ENCODE measurements at regions not wholly inside any gene's neighbourhood (a gene's known extent, or its start where the extent isn't known, plus 50 kb on each side); places are given as distances from the start of the nearest gene placed in this dataset.
A peak's percentile ranks its signal among the peaks of the same experiment; 100 is the strongest.
"Not testable (repeated sequence)": the region's sequence is repeated elsewhere in the genome, so short reads cannot be mapped to it uniquely, and the experiment has no call there.

DNA sequence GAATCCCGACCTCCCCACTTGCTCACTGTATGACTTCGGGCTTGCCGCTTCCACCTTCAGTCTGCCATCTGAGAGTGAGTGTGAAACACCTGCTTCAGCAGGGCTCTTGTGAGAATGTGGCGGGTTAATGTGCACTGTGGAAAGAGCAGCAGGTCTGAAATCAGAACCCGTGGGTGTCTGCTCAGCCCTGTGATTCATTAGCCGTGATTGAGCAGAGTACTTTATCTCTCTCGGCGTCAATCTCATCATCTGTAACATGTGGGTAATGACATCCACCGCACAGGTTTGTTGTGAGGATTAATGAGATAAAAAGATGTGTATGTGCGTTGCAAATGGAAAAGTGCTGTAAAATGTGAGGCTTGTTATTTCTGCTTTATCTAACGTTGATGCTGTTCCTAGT lies 128.6 kb downstream of the LRATD1 start:
- Mint-ChIP-seq H3K27ac (no peak overlapping the region), H3K9me3 (peaks cover 0 to 6% (median 1%) of the 10 kb centered on the region in 7 donors), H3K4me3 (peak overlapping the region in 1 of 8 donors; percentile 31), H3K4me1 (no peaks in the 10 kb centered on the region), H3K27me3 (no peaks in the 10 kb centered on the region), H3K36me3 (no peaks in the 10 kb centered on the region)
- no peak for DNase-seq
- ATAC-seq (ENCODE audit: low read depth in 2 of 2), result no peak

DNA sequence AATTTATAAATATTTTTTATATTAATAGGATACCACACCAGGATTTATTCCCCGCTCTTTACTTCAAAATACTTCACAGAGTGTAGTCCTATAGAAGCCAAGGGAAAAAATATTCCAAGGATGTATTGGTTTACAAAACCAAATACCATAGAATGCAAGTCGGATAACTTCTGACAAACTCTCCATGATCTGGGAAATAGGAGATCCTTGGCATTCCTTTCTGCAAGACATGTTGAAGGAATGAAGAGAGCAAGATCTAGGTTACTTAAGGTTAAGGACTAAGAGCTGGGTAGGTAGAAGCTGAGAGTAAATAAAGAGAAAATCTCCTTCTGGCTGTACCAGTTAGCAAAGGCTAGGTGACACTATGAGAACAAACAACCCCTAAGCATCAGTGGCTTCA lies 141.2 kb downstream of the LRATD1 start:
- Mint-ChIP-seq H3K27me3 (no peaks in the 10 kb centered on the region), H3K27ac (no peak overlapping the region), H3K4me3 (no peak overlapping the region), H3K4me1 (no peaks in the 10 kb centered on the region), H3K9me3 (peaks cover 0 to 6% (median 0%) of the 10 kb centered on the region in 7 donors), H3K36me3 (no peaks in the 10 kb centered on the region)
- DNase-seq, result no peak
- ATAC-seq (ENCODE audit: low read depth in 2 of 2), result no peak

DNA sequence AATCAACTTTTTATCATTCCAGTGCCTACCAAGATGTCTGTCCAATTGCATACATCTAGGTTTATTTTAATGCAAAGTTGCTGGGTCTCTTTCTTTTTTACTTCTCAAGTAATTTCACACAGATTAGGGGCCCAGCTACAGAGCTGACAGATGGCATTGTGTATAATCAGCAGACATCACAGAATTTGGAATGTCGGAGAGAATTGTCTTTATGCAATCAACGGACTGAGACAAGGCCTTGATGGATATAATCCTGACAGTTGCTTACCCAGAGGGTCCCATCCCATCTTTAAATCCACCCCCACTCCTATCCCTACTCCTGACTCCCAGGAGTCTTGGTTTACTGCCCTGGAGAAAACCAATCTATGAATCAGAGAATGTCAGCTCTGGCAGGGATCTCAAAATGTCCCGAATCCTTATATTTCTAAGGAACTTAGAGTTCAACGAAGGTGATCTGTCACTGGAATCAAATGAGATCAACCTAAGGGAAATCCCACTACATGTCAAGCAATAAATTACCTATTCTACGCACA lies 142.0 kb downstream of the LRATD1 start:
- peak overlapping the region in 1 of 6 donors; percentile 46 for H3K27ac Mint-ChIP-seq
- H3K4me1 Mint-ChIP-seq, result no peaks in the 10 kb centered on the region
- H3K36me3 Mint-ChIP-seq, result no peaks in the 10 kb centered on the region
- DNase-seq (no peak), ATAC-seq (ENCODE audit: low read depth in 2 of 2) (no peak)
- peaks cover 0 to 6% (median 2%) of the 10 kb centered on the region in 7 donors for H3K9me3 Mint-ChIP-seq
- no peaks in the 10 kb centered on the region for H3K27me3 Mint-ChIP-seq
- no peak overlapping the region for H3K4me3 Mint-ChIP-seq

DNA sequence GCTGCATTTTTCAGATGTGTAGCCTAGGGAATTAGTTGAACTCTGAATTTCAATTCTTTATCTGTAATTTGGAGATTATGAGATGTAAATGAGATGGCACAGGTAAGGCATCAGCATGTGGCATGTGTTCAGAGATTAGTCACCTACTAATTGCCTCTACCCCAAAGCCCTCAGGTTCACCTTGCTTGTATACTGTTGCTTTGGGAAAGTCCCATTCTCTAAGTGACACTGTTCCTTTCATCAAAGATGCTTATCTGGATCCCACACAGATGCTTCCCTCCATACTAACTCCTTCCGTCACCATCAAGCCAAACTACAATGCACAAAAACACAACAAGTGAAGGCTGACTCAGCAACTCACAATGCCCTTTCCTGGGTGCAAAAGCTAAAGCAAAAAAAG lies 143.7 kb downstream of the LRATD1 start:
- DNase-seq (no peak), ATAC-seq (ENCODE audit: low read depth in 2 of 2) (no peak)
- H3K4me1 Mint-ChIP-seq, result no peaks in the 10 kb centered on the region
- no peak overlapping the region for H3K27ac Mint-ChIP-seq
- no peak overlapping the region for H3K4me3 Mint-ChIP-seq
- peaks cover 0 to 11% (median 3%) of the 10 kb centered on the region in 7 donors for H3K9me3 Mint-ChIP-seq
- H3K36me3 Mint-ChIP-seq, result no peaks in the 10 kb centered on the region
- no peaks in the 10 kb centered on the region for H3K27me3 Mint-ChIP-seq

DNA sequence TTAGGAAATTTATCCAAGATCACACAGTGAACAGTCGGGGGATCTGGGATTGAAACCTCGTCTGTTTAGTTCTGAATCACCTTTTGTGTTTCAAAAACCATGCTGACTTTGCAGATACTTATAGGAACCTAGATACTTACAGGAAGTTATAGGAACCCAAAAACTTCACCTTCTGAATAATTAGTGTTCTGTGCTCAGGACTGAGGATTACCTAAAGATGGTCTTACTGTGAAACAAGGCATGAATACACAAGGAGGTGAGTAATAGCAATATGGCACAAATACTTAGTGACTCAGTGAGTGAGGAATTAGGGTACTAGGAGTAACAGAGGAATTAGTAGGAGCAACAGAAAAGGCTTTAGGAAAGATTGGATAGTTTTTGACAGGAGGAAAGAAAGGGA lies 145.5 kb downstream of the LRATD1 start:
- Mint-ChIP-seq H3K27me3 (no peaks in the 10 kb centered on the region), H3K4me1 (no peaks in the 10 kb centered on the region), H3K4me3 (no peak overlapping the region), H3K27ac (no peak overlapping the region), H3K36me3 (no peaks in the 10 kb centered on the region), H3K9me3 (peaks cover 0 to 27% (median 8%) of the 10 kb centered on the region in 7 donors)
- DNase-seq (no peak), ATAC-seq (ENCODE audit: low read depth in 2 of 2) (no peak)

DNA sequence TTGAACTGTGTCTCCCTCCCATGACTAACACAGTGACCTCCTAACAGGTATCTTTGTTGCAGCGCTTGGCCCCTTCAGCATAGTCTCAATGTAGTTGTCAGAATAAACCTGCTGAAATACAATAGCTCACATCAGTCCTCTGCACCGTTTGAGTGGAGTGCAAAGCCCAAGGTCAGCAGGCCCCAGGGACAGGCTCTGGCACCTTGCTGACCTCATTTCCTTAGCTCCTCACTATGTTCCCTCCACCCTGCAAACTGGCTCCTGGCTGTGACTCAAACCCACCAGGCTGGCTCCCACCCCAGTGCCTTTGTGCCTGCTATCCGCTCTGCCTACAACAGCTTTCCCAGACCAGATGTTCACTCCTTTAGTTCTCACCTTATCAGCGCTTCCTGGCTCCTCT lies 146.7 kb downstream of the LRATD1 start:
- H3K4me1 Mint-ChIP-seq, result no peaks in the 10 kb centered on the region
- no peak for DNase-seq
- ATAC-seq (ENCODE audit: low read depth in 2 of 2), result no peak

DNA sequence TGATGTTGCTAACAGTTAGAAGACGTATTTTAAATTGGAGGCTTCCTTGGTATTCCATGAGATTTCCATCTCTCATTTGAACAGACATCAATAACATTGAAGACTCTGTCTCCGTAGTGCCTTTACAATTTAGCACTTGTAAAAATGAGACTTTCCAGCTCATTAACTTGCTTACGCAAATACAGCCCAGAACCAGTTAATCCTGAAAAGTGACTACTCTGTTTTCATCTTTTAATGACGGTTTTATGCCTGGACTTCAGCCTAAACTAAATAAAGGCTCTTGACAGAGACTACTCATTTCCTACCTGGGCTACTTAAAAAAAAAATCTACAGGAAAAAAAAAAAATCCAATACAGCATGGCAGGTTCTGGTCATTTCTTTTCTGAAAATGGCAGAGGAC lies 148.6 kb downstream of the LRATD1 start:
- no peak overlapping the region for H3K4me3 Mint-ChIP-seq
- no peak for ATAC-seq (ENCODE audit: low read depth in 2 of 2)
- peaks cover 0 to 27% (median 9%) of the 10 kb centered on the region in 7 donors for H3K9me3 Mint-ChIP-seq
- no peaks in the 10 kb centered on the region for H3K4me1 Mint-ChIP-seq
- DNase-seq, result no peak
- H3K27me3 Mint-ChIP-seq, result no peaks in the 10 kb centered on the region
- H3K36me3 Mint-ChIP-seq, result no peaks in the 10 kb centered on the region
- H3K27ac Mint-ChIP-seq, result no peak overlapping the region

More for the DNA sequence above, 146.7 kb downstream of the LRATD1 start:
- H3K27me3 Mint-ChIP-seq, result no peaks in the 10 kb centered on the region
- H3K36me3 Mint-ChIP-seq, result no peaks in the 10 kb centered on the region
- no peak overlapping the region for H3K27ac Mint-ChIP-seq
- peaks cover 0 to 27% (median 9%) of the 10 kb centered on the region in 7 donors for H3K9me3 Mint-ChIP-seq
- no peak overlapping the region for H3K4me3 Mint-ChIP-seq

DNA sequence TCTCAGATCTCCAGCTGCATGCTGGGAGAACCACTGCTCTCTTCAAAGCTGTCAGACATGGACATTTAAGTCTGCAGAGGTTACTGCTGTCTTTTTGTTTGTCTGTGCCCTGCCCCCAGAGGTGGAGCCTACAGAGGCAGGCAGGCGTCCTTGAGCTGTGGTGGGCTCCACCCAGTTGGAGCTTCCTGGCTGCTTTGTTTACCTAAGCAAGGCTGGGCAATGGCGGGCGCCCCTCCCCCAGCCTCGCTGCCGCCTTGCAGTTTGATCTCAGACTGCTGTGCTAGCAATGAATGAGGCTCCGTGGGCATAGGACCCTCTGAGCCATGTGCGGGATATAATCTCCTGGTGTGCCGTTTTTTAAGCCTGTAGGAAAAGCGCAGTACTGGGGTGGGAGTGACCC lies 156.3 kb downstream of the LRATD1 start:
- H3K4me1 Mint-ChIP-seq; DNase-seq; ATAC-seq (ENCODE audit: low read depth in 2 of 2); H3K27ac Mint-ChIP-seq; H3K27me3 Mint-ChIP-seq; H3K36me3 Mint-ChIP-seq; H3K4me3 Mint-ChIP-seq: not testable (repeated sequence)
- peaks cover 4 to 29% (median 12%) of the 10 kb centered on the region in 7 donors for H3K9me3 Mint-ChIP-seq

DNA sequence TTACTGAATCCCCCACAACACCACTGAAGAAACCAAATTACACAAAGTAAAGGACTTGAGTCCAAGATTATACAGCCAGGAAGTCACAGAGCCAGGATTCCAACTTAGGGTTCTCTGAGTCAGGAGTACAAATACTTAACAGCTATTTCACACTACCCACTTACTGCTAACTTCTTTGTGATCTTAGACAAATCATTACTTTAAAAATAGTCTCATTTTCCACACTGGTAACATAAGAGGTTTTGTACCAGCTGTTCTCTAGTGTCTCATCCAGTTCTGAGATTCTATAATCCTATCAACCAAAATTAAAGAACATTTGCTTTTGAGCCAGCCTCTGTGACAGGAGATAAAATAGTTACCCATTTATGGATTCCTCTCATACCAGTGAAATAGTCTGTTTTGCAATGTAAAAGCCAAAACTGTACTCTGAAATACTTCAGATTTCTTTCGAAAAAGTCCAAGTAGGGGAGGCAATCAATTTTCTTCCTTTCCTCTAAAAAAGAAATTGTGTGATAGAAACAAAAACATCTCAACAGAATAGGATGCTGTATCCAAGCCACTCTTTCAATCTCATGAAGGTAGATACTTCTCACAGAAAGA lies 157.6 kb downstream of the LRATD1 start:
- H3K27me3 Mint-ChIP-seq, result no peaks in the 10 kb centered on the region
- H3K36me3 Mint-ChIP-seq, result no peaks in the 10 kb centered on the region
- DNase-seq (no peak), ATAC-seq (ENCODE audit: low read depth in 2 of 2) (no peak)
- peaks cover 4 to 29% (median 13%) of the 10 kb centered on the region in 7 donors for H3K9me3 Mint-ChIP-seq
- H3K4me1 Mint-ChIP-seq, result no peaks in the 10 kb centered on the region
- H3K4me3 Mint-ChIP-seq, result no peak overlapping the region
- H3K27ac Mint-ChIP-seq, result no peak overlapping the region

DNA sequence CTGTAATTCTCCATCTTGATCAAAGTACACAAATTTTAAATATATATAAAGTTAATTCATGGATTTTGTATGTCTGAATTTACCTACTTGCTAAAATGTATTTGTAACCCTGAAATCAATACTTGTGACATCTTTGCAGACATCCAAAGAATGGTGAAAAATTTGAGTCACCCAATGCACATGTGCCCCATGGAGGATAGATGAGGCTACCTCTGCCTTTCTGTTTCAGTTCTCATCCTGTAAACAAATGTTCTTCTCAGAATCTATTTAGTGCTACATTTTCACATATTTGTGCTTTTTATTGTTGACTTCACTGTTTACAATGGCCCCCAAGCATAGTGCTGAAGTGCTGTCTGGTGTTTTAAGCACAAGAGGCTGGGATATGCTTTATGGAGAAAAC lies 171.5 kb downstream of the LRATD1 start:
- peaks cover 1 to 38% (median 10%) of the 10 kb centered on the region in 7 donors for H3K9me3 Mint-ChIP-seq
- no peaks in the 10 kb centered on the region for H3K4me1 Mint-ChIP-seq
- no peaks in the 10 kb centered on the region for H3K36me3 Mint-ChIP-seq
- no peak for DNase-seq
- no peak overlapping the region for H3K27ac Mint-ChIP-seq
- no peak overlapping the region for H3K4me3 Mint-ChIP-seq
- no peaks in the 10 kb centered on the region for H3K27me3 Mint-ChIP-seq
- ATAC-seq (ENCODE audit: low read depth in 2 of 2), result no peak

DNA sequence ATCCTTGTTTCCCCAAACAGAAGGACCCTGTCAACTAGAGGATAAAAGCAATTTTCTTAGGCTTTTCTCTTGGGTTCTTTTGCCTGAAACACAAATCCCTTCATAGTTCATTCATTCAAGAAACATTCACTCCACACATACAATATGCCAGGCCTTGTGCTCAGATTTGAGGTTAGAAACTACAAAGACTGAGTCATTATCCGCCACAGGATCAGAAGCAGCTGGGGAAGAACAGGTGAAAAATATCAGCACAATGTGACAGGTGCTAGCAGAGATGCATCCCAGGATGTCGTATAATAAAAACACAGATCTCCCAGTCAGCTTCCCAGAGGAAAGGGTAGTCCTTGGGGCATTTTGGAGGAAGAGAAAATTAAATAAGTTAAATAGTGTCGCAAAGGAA lies 172.4 kb downstream of the LRATD1 start:
- ATAC-seq (ENCODE audit: low read depth in 2 of 2), result no peak
- H3K27ac Mint-ChIP-seq, result no peak overlapping the region
- no peak for DNase-seq
- no peaks in the 10 kb centered on the region for H3K4me1 Mint-ChIP-seq
- H3K27me3 Mint-ChIP-seq, result no peaks in the 10 kb centered on the region
- peaks cover 4 to 38% (median 10%) of the 10 kb centered on the region in 7 donors for H3K9me3 Mint-ChIP-seq
- no peaks in the 10 kb centered on the region for H3K36me3 Mint-ChIP-seq
- H3K4me3 Mint-ChIP-seq, result no peak overlapping the region

DNA sequence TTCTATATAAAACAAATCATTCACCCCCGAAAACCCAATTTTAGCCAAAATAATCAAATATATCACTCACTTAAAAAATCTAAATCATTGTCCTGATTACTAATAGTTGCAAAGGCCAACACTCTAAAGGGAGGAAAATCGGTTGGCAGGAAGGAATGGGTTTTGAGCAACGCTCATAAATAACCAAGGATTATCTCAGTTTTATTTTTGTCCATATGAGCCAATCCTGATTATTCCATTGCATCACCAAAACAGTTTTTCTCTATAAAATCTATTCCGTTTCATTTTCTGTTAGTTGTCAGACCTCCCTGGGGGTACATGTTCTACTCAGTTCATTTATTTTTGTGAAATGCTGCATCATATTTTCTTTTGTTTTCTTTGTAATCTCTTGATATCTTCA lies 174.1 kb downstream of the LRATD1 start:
- Mint-ChIP-seq H3K4me3 (no peak overlapping the region), H3K4me1 (no peaks in the 10 kb centered on the region), H3K27ac (no peak overlapping the region), H3K9me3 (peaks cover 0 to 23% (median 7%) of the 10 kb centered on the region in 7 donors), H3K36me3 (no peaks in the 10 kb centered on the region), H3K27me3 (no peaks in the 10 kb centered on the region)
- no peak for ATAC-seq (ENCODE audit: low read depth in 2 of 2)
- no peak for DNase-seq

DNA sequence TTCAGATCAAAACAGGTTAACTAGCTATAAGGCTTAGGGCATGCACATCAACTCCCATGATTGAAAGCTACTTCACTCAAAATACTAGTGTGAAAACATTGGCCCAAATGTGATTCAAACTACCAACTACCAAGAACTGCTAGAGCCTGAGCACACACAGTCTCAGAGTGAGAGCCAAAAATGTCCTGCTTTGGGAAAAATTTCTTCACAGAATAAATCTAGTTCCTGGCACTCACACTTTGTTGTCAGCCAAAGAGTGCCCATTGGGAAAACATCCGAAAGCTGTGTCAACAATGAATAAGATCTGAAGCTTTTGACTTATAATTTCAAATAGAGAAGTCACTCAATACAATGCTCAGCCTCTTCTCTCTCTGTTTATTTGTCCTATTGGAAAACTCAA lies 182.7 kb downstream of the LRATD1 start:
- peaks cover 0 to 4% of the 10 kb centered on the region in 2 donors for H3K36me3 Mint-ChIP-seq
- H3K4me3 Mint-ChIP-seq, result no peak overlapping the region
- no peaks in the 10 kb centered on the region for H3K27me3 Mint-ChIP-seq

DNA sequence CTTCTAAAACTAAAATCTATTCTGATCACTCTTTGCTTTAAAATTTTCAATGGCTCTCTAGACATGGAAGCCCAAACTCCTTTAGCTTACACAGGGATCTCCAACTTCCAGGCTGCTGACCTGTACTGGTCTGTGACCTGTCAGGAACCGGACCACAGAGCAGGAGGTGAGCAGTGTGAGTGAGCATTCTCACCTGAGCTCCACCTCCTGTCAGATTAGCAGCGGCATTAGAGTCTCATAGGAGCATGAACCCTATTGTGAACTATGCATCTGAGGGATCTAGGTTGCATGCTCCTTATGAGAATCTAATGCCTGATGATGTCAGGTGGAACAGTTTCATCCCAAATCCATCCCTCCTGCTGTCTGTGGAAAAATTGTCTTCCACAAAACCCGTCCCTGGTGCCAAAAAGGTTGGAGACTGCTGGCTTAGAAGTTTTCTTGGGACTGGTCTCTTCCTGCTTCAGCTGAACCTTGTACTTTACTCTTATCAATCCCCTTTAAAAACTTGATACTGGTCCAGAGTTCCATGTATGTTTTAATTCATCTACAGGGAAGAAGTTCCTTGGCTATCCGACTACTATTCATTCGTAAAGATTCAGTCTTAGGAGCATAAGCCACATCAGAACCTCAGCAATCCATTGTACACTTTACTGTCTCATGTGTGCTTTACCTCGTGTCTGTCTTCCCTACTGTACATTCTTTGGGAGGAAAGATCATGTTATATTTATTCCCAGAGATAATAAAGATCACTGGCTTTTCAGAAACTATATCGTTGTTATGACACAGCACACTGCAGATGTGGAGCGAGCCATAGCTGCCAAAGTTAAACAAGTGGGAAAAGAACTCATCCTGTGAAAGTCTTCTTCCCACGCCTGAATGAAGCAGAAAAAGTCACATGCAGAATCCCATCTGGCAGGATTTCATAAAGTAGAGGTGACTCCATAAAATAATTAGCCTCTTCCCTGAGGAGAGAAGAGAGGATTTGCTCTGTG lies 183.8 kb downstream of the LRATD1 start:
- Mint-ChIP-seq H3K27me3 (no peaks in the 10 kb centered on the region), H3K4me1 (no peaks in the 10 kb centered on the region), H3K4me3 (no peak overlapping the region), H3K36me3 (peaks cover 0 to 4% of the 10 kb centered on the region in 2 donors), H3K27ac (no peak overlapping the region), H3K9me3 (peaks cover 9 to 27% (median 22%) of the 10 kb centered on the region in 7 donors)
- DNase-seq (no peak), ATAC-seq (ENCODE audit: low read depth in 2 of 2) (no peak)

More for the DNA sequence above, 182.7 kb downstream of the LRATD1 start:
- no peak overlapping the region for H3K27ac Mint-ChIP-seq
- H3K9me3 Mint-ChIP-seq, result peaks cover 6 to 27% (median 20%) of the 10 kb centered on the region in 7 donors
- no peak for DNase-seq
- no peak for ATAC-seq (ENCODE audit: low read depth in 2 of 2)
- H3K4me1 Mint-ChIP-seq, result no peaks in the 10 kb centered on the region
